Endothelial cell of umbilical vein (primary cell): ENCODE measurements at regions not wholly inside any gene's neighbourhood (a gene's known extent, or its start where the extent isn't known, plus 50 kb on each side); places are given as distances from the start of the nearest gene placed in this dataset.
A peak's percentile ranks its signal among the peaks of the same experiment; 100 is the strongest.

Experiments
- BruUV-seq: library from RNA; stranded (reverse); fragments of 400-500 nt; replicated peaks from 2 replicates; lab custom pipeline; 2021; lab: Mats Ljungman, UMichigan
- CTCF ChIA-PET: fragments of 300-600, 350-600 bp; sonication (Branson Sonifier 250); formaldehyde crosslinking; loops from one replicate; lab custom pipeline; 2021; ENCODE audit warnings: antibody characterized with exemption, inconsistent platforms; lab: Charles Lee
- POLR2A ChIA-PET: fragments of 300-600, 350-600 bp; sonication (Branson Sonifier 250); formaldehyde crosslinking; loops from one replicate; lab custom pipeline; 2021; ENCODE audit warnings: antibody characterized with exemption, inconsistent platforms; lab: Charles Lee
- DNase-seq: peaks from one replicate; pipeline ENCODE4 v3.0.0-alpha.2; 2011; ENCODE audit warnings: low read depth, low spot score
- FAIRE-seq: peaks from 2 replicates; lab custom pipeline; 2011; peaks lifted over from hg19 to GRCh38; lab: Jason Lieb, UNC
- H2AFZ ChIP-seq: 2 replicates; pipeline ENCODE4 v1.6.0; 2012; ENCODE audit warnings: low read depth, low read length, control low read depth, inconsistent platforms
- H3K27ac ChIP-seq: 2 replicates; pipeline ENCODE4 v1.5.1; 2011; ENCODE audit warnings: low read depth, mild to moderate bottlenecking, control low read depth, low read length, moderate library complexity; ENCODE audit not compliant: insufficient read depth
- H3K27me3 ChIP-seq, 2 experiments: 2 replicates each; pipeline versions ENCODE4 v1.6.0 to v1.6.1; 2011; ENCODE audit warnings: low read length in 2 of 2, mixed read lengths in 1 of 2; ENCODE audit not compliant: control insufficient read depth in 2 of 2, insufficient read depth in 2 of 2
- H3K36me3 ChIP-seq, 2 experiments: 2 replicates in 1 of 2; 3 replicates in 1 of 2; pipeline ENCODE4 v1.5.1; 2011; ENCODE audit warnings: low read length in 2 of 2, mild to moderate bottlenecking in 1 of 2, moderate library complexity in 1 of 2; ENCODE audit not compliant: control insufficient read depth in 2 of 2, insufficient read depth in 2 of 2; ENCODE audit errors: extremely low read depth in 1 of 2
- H3K4me1 ChIP-seq: 3 replicates; pipeline ENCODE4 v1.5.1; 2011; ENCODE audit warnings: mild to moderate bottlenecking, low read length; ENCODE audit not compliant: control insufficient read depth, insufficient read depth; ENCODE audit errors: extremely low read depth
- H3K4me2 ChIP-seq: 2 replicates; pipeline ENCODE4 v1.6.1; 2011; ENCODE audit warnings: low read length, control low read depth, mixed read lengths; ENCODE audit not compliant: insufficient read depth
- H3K4me3 ChIP-seq, 3 experiments: fragments of 200-600 bp in 1 of 3; sonication (generic), shearing (Covaris generic) in 1 of 3; replicated peaks in 1 of 3; 2 replicates each; pipeline ENCODE4 v1.5.1; 2011 to 2016; ENCODE audit warnings: control low read depth in 3 of 3, low read length in 3 of 3, mild to moderate bottlenecking in 2 of 3, inconsistent platforms in 1 of 3, low read depth in 1 of 3, moderate library complexity in 1 of 3; ENCODE audit not compliant: insufficient read depth in 1 of 3
- H3K79me2 ChIP-seq: 2 replicates; pipeline ENCODE4 v1.6.0; 2012; ENCODE audit warnings: low read length, inconsistent platforms; ENCODE audit not compliant: control insufficient read depth, insufficient read depth
- H3K9ac ChIP-seq: replicated peaks from 2 replicates; pipeline ENCODE3; 2011; ENCODE audit warnings: low read length, control low read depth; ENCODE audit not compliant: insufficient read depth; ENCODE audit errors: extremely low read depth
- H3K9me1 ChIP-seq: replicated peaks from 3 replicates; pipeline ENCODE4 v1.6.0; 2011; ENCODE audit warnings: mild to moderate bottlenecking, low read length; ENCODE audit not compliant: control insufficient read depth, insufficient read depth; ENCODE audit errors: extremely low read depth
- H3K9me3 ChIP-seq: replicated peaks from 2 replicates; pipeline ENCODE4 v1.5.1; 2012; ENCODE audit warnings: low read length, inconsistent platforms; ENCODE audit not compliant: control insufficient read depth, insufficient read depth
- H4K20me1 ChIP-seq: replicated peaks from 2 replicates; pipeline ENCODE3; 2011; ENCODE audit warnings: mild to moderate bottlenecking, low read length; ENCODE audit not compliant: control insufficient read depth, insufficient read depth; ENCODE audit errors: extremely low read depth
- CTCF ChIP-seq, 2 donors: IDR thresholded peaks; 1 replicate in 1 of 2; 2 replicates in 1 of 2; pipeline ENCODE4 v1.5.1; 2011; ENCODE audit warnings: low read length in 2 of 2, mild to moderate bottlenecking in 2 of 2, moderate library complexity in 2 of 2, control low read depth in 1 of 2, inconsistent platforms in 1 of 2, low read depth in 1 of 2; ENCODE audit not compliant: insufficient read depth in 1 of 2; ENCODE audit errors: extremely low read depth in 1 of 2
- EZH2 ChIP-seq: IDR thresholded peaks from 2 replicates; pipeline ENCODE4 v1.6.1; 2012; ENCODE audit warnings: borderline replicate concordance, low read depth, mild to moderate bottlenecking, moderate library complexity, low read length, inconsistent platforms; ENCODE audit not compliant: severe bottlenecking
- MAX ChIP-seq: IDR thresholded peaks from 2 replicates; pipeline ENCODE4 v1.6.1; 2011; ENCODE audit not compliant: insufficient read depth, insufficient read length
- POLR2A ChIP-seq: IDR thresholded peaks from 2 replicates; pipeline ENCODE4 v1.6.1; 2012; ENCODE audit warnings: low read depth, mild to moderate bottlenecking, control low read depth, low read length
- POLR2AphosphoS5 ChIP-seq: IDR thresholded peaks from 2 replicates; pipeline ENCODE4 v1.6.1; 2012; ENCODE audit warnings: low read depth, mild to moderate bottlenecking, control low read depth, low read length, moderate library complexity; ENCODE audit not compliant: insufficient read depth
- dilution Hi-C: fragments of 300-500 bp; cut with MboI; formaldehyde crosslinking; loops from one replicate; pipeline ENCODE4 v1.15.0; 2019; ENCODE audit warnings: low sequenced_read_pairs; ENCODE audit not compliant: extremely low pct_ligation_motif_present
- intact Hi-C: fragments of 100-400 bp; cut with micrococcal nuclease; formaldehyde crosslinking; loops from one replicate; pipeline ENCODE4 v1.10.0; 2022

GRCh38 chr6:122289762-122290539 is 109.5 kb upstream of the HSF2 start:
- Histone ChIP-seq H4K20me1 (no peaks in the 10 kb centered on the region), H3K79me2 (no peaks in the 10 kb centered on the region), H3K36me3 (no peaks in the 10 kb centered on the region), H3K27ac (no peak overlapping the region), H3K4me1 (no peaks in the 10 kb centered on the region), H2AFZ (no peak overlapping the region), H3K27me3 (no peaks in the 10 kb centered on the region), H3K9me3 (no peaks in the 10 kb centered on the region), H3K4me2 (no peak overlapping the region), H3K9ac (no peak overlapping the region), H3K9me1 (no peaks in the 10 kb centered on the region), H3K4me3 (no peak overlapping the region)
- intact Hi-C loops (no loop called here), dilution Hi-C loops (no loop called here)
- no peak for TF ChIP-seq CTCF (IDR thresholded peaks at IDR 0.05; ENCODE audit: extremely low read depth in 1 of 2, insufficient read depth in 1 of 2, low read depth in 1 of 2, low read length in 2 of 2)
- no peak for TF ChIP-seq EZH2
- no peak for TF ChIP-seq POLR2AphosphoS5
- no peak for TF ChIP-seq MAX
- TF ChIP-seq POLR2A = no peak
- ChIA-PET POLR2A (no interaction called here), CTCF (no interaction called here)
- no peak for FAIRE-seq
- peak; percentile 1 for DNase-seq
- BruUV-seq = no TSS peak
